ENCODE measurements at regions not wholly inside any gene's neighbourhood (a gene's known extent, or its start where the extent isn't known, plus 50 kb on each side); places are given as distances from the start of the nearest gene placed in this dataset.

DNA sequence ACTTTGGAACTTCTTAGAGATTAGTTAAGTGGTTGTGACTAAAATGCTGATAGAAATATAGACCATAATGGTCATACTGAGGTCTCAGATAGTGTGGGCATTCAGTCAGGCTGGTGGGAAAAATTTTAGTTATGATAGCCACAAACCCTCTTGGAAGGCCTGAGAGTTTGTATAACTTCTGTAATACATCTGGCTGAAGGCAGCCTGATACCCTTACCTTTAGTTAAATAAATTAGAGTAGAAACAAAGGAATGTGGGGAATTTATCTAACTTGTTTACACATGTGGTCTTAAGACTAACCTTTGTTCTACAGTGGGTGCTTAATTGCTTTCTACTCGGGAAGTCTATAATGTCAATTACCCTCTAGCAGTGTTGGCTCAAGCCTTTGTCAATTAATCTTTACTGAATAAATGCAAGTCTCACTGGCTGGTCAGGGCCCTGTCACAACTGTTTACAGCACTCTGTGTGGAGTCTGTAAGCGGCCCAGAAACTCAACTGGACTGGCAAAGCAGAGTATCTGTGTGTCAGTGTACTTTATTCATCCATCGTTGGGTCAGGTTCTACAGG lies 184.0 kb downstream of the FBXO4 start:
- no peak for TF ChIP-seq POLR2AphosphoS5 (IDR thresholded peaks at IDR 0.05)
- TF ChIP-seq, protein P1, sequence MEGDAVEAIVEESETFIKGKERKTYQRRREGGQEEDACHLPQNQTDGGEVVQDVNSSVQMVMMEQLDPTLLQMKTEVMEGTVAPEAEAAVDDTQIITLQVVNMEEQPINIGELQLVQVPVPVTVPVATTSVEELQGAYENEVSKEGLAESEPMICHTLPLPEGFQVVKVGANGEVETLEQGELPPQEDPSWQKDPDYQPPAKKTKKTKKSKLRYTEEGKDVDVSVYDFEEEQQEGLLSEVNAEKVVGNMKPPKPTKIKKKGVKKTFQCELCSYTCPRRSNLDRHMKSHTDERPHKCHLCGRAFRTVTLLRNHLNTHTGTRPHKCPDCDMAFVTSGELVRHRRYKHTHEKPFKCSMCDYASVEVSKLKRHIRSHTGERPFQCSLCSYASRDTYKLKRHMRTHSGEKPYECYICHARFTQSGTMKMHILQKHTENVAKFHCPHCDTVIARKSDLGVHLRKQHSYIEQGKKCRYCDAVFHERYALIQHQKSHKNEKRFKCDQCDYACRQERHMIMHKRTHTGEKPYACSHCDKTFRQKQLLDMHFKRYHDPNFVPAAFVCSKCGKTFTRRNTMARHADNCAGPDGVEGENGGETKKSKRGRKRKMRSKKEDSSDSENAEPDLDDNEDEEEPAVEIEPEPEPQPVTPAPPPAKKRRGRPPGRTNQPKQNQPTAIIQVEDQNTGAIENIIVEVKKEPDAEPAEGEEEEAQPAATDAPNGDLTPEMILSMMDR (IDR thresholded peaks at IDR 0.05), result no peak
- no peak for TF ChIP-seq POLR2A (IDR thresholded peaks at IDR 0.05)
